Gastrocnemius medialis (tissue), 4 donors: ENCODE measurements at regions not wholly inside any gene's neighbourhood (a gene's known extent, or its start where the extent isn't known, plus 50 kb on each side); places are given as distances from the start of the nearest gene placed in this dataset.
A peak's percentile ranks its signal among the peaks of the same experiment; 100 is the strongest.

ENCODE experiments used
- ATAC-seq, 2 donors: fragments of 150-250 bp; one replicate each; pipeline ENCODE4 v1.9.1; 2016
- DNase-seq, 2 donors: peaks; one replicate each; pipeline ENCODE4 v3.0.0-alpha.2; 2019
- H3K27ac ChIP-seq, 4 donors: fragments of 200-600 bp; sonication (generic); 1 replicate in 1 of 4; 2 replicates in 3 of 4; pipeline ENCODE4 v1.5.1; 2016 to 2018; ENCODE audit warnings: mild to moderate bottlenecking in 2 of 4, moderate library complexity in 1 of 4
- H3K27me3 ChIP-seq, 3 donors: fragments of 200-600 bp; sonication (generic) in 2 of 3; 1 replicate in 1 of 3; 2 replicates in 2 of 3; pipeline versions ENCODE4 v1.5.1 to v1.6.0; 2016 to 2019; ENCODE audit warnings: mild to moderate bottlenecking in 1 of 3, moderate library complexity in 1 of 3
- H3K36me3 ChIP-seq, 2 donors: fragments of 200-600 bp; sonication (generic) in 1 of 2; one replicate each; pipeline ENCODE4 v1.5.1; 2017 to 2018
- H3K4me1 ChIP-seq, 2 donors: fragments of 200-600 bp; sonication (generic) in 1 of 2; one replicate each; pipeline ENCODE4 v1.5.1; 2016 to 2017; ENCODE audit warnings: mild to moderate bottlenecking in 2 of 2
- H3K4me3 ChIP-seq, 4 donors: fragments of 200-600 bp; sonication (generic) in 3 of 4; 1 replicate in 1 of 4; 2 replicates in 3 of 4; pipeline ENCODE4 v1.5.1; 2016 to 2019; ENCODE audit warnings: mild to moderate bottlenecking in 2 of 4
- H3K9me3 ChIP-seq, 3 donors: fragments of 200-600 bp; sonication (generic) in 2 of 3; 1 replicate in 1 of 3; 2 replicates in 2 of 3; pipeline ENCODE4 v1.5.1; 2016 to 2019
- CTCF ChIP-seq, 5 experiments: fragments of 450-650 bp in 3 of 5; fragments of 200-600 bp in 2 of 5; sonication (generic) in 2 of 5; IDR thresholded peaks in 4 of 5; conservative IDR thresholded peaks in 1 of 5; 1 replicate in 4 of 5; 2 replicates in 1 of 5; pipeline ENCODE4 v1.5.1; 2016 to 2019; ENCODE audit warnings: antibody characterized with exemption in 5 of 5, mild to moderate bottlenecking in 3 of 5, moderate library complexity in 3 of 5
- POLR2A ChIP-seq, 2 donors: fragments of 450-650 bp; IDR thresholded peaks; one replicate each; pipeline ENCODE4 v1.6.1; 2017; ENCODE audit warnings: antibody characterized with exemption in 2 of 2, mild to moderate bottlenecking in 2 of 2, moderate library complexity in 2 of 2
- in situ Hi-C, 4 donors: fragments of 200-750 bp; cut with MboI; loops; one replicate each; pipeline versions ENCODE4 v1.15.0 to v1.8.0; 2017; ENCODE audit warnings: low sequenced_read_pairs in 4 of 4
- intact Hi-C: fragments of 100-400 bp; cut with DNase I; formaldehyde crosslinking; loops from one replicate; pipeline ENCODE4 v1.15.1; 2023; ENCODE audit warnings: low total_unique reads

- intact Hi-C loops, result no loop called here
- Histone ChIP-seq H3K27me3 (no peaks in the 10 kb centered on the region), H3K36me3 (no peaks in the 10 kb centered on the region), H3K4me1 (no peaks in the 10 kb centered on the region), H3K9me3 (no peaks in the 10 kb centered on the region), H3K4me3 (no peak overlapping the region), H3K27ac (no peak overlapping the region)
- peak in 1 of 2 donors; percentile 45 for DNase-seq
- ATAC-seq, result peak; percentile 56 to 73
- TF ChIP-seq POLR2A (IDR thresholded peaks at IDR 0.05) (no peak), CTCF (IDR thresholded peaks at IDR 0.05 in 4 of 5, conservative IDR thresholded peaks at IDR 0.05 in 1 of 5) (no peak)
- in situ Hi-C loops, result no loop called here
These were observed 1122.4 kb upstream of the USP15 start for GRCh38 chr12:61137677-61138414.

- intact Hi-C loops, result no loop called here
- Histone ChIP-seq H3K4me1 (no peaks in the 10 kb centered on the region), H3K4me3 (no peak overlapping the region), H3K36me3 (no peaks in the 10 kb centered on the region), H3K9me3 (no peaks in the 10 kb centered on the region), H3K27me3 (no peaks in the 10 kb centered on the region), H3K27ac (peak overlapping the region in 1 of 4 donors; percentile 12)
- in situ Hi-C loops, result no loop called here
- ATAC-seq (peak; percentile 49 to 65), DNase-seq (peak; percentile 19 to 25)
- no peak for TF ChIP-seq POLR2A (IDR thresholded peaks at IDR 0.05)
These were observed 1121.8 kb upstream of the USP15 start for GRCh38 chr12:61138415-61138759.

- no peak for ATAC-seq
- no peaks in the 10 kb centered on the region for H3K27me3 ChIP-seq
- no peak overlapping the region for H3K27ac ChIP-seq
- intact Hi-C loops (no loop called here), in situ Hi-C loops (loop anchor here in 1 of 4 donors (25.0 kb wide), 1 partner anchor 100 kb away; no protein-coding TSS in a partner anchor)
- no peaks in the 10 kb centered on the region for H3K9me3 ChIP-seq
- no peaks in the 10 kb centered on the region for H3K4me1 ChIP-seq
- H3K4me3 ChIP-seq, result no peak overlapping the region
- TF ChIP-seq POLR2A (IDR thresholded peaks at IDR 0.05), result no peak
- no peak for TF ChIP-seq CTCF (IDR thresholded peaks at IDR 0.05 in 4 of 5, conservative IDR thresholded peaks at IDR 0.05 in 1 of 5)
- no peaks in the 10 kb centered on the region for H3K36me3 ChIP-seq
- no peak for DNase-seq
These were observed 1098.2 kb upstream of the USP15 start for GRCh38 chr12:61161961-61162360.

- H3K4me3 ChIP-seq, result no peak overlapping the region
- H3K27me3 ChIP-seq, result no peaks in the 10 kb centered on the region
- H3K36me3 ChIP-seq, result no peaks in the 10 kb centered on the region
- TF ChIP-seq POLR2A (IDR thresholded peaks at IDR 0.05) (no peak), CTCF (IDR thresholded peaks at IDR 0.05 in 4 of 5, conservative IDR thresholded peaks at IDR 0.05 in 1 of 5) (no peak)
- intact Hi-C loops, result no loop called here
- H3K9me3 ChIP-seq, result no peaks in the 10 kb centered on the region
- in situ Hi-C loops, result no loop called here
- DNase-seq (no peak), ATAC-seq (no peak)
- H3K27ac ChIP-seq, result no peak overlapping the region
- no peaks in the 10 kb centered on the region for H3K4me1 ChIP-seq
These were observed 1071.2 kb upstream of the USP15 start for GRCh38 chr12:61188801-61189595.

GRCh38 chr12:61213646-61214045 lies 1046.6 kb upstream of the USP15 start:
- ATAC-seq, result no peak
- intact Hi-C loops, result no loop called here
- no peak for DNase-seq
- Histone ChIP-seq H3K9me3 (no peaks in the 10 kb centered on the region), H3K4me3 (no peak overlapping the region), H3K36me3 (no peaks in the 10 kb centered on the region), H3K4me1 (no peaks in the 10 kb centered on the region), H3K27me3 (no peaks in the 10 kb centered on the region), H3K27ac (no peak overlapping the region)
- in situ Hi-C loops, result no loop called here
- no peak for TF ChIP-seq POLR2A (IDR thresholded peaks at IDR 0.05)
- no peak for TF ChIP-seq CTCF (IDR thresholded peaks at IDR 0.05 in 4 of 5, conservative IDR thresholded peaks at IDR 0.05 in 1 of 5)
